ENCODE measurements at regions not wholly inside any gene's neighbourhood (a gene's known extent, or its start where the extent isn't known, plus 50 kb on each side); places are given as distances from the start of the nearest gene placed in this dataset.

- Histone ChIP-seq H3K4me1 (peaks cover 0 to 3% (median 0%) of the 10 kb centered on the region in 4 donors), H3K9me3 (no peaks in the 10 kb centered on the region), H3K27me3 (no peaks in the 10 kb centered on the region), H3K27ac (no peak overlapping the region), H3K36me3 (no peaks in the 10 kb centered on the region), H3K4me3 (no peak overlapping the region)
- ATAC-seq (ENCODE audit: low FRiP score in 2 of 2) (no peak), DNase-seq (no peak)
- no peak for TF ChIP-seq POLR2AphosphoS5 (IDR thresholded peaks at IDR 0.05)
- TF ChIP-seq POLR2A (IDR thresholded peaks at IDR 0.05), result no peak
- no peak for TF ChIP-seq CTCF (IDR thresholded peaks at IDR 0.05)
- TF ChIP-seq EP300 (IDR thresholded peaks at IDR 0.05), result no peak
- 80 to 97% methylated on average over 2 of the region's 2 CpGs for WGBS, 2 donors
These were observed 50.0 kb upstream of the DUSP10 start for GRCh38 chr1:221791846-221792245.

Small RNAs in the stretch of these regions (small RNA-seq; reads per million reads assigned to genes)
- gene RNU6-403P, result 0 reads per million in 4 donors
